Stimulated activated naive CD4-positive, alpha-beta T cell treated with Interleukin-2 at 50 U/mL for 16 hours (primary cell): ENCODE measurements at regions not wholly inside any gene's neighbourhood (a gene's known extent, or its start where the extent isn't known, plus 50 kb on each side); places are given as distances from the start of the nearest gene placed in this dataset.
"Not testable (repeated sequence)": the region's sequence is repeated elsewhere in the genome, so short reads cannot be mapped to it uniquely, and the experiment has no call there.

Source experiments
- DNase-seq: peaks from one replicate; lab custom pipeline; 2025; lab: John Stamatoyannopoulos, UW

DNA sequence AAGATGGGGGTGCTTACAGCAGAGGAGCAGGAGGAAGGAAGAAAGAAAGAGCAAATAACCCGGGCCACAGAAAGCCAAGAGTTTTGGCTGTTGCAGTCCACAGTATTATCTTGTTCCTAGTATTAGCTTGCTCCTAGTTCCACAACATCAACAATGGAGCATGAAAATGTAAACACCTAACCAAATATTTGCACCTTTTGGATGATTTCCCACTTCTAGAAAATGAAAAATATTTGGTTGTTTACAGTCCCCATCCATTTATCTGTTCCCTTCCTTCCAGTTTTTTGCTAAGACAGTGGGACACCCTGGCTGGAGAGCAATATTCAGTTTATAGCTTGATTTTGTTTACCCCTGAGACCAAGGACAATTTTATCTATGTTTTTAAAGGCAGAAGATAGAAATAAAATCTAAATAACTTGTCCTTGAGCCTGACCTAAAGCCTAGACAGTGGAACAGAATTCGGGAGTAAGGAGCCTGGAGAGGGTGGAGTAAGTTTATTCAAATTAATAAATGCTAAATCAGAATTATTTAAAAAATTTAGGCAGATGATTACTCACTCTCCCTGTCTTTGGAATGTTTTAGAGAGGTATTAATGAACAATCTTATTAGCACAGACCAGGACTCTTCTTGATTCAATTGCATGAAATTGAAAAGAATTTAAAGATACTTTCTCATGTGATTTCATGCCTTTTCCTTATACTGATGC, 51.6 kb downstream of the RESF1 start:
- DNase-seq = no peak

DNA sequence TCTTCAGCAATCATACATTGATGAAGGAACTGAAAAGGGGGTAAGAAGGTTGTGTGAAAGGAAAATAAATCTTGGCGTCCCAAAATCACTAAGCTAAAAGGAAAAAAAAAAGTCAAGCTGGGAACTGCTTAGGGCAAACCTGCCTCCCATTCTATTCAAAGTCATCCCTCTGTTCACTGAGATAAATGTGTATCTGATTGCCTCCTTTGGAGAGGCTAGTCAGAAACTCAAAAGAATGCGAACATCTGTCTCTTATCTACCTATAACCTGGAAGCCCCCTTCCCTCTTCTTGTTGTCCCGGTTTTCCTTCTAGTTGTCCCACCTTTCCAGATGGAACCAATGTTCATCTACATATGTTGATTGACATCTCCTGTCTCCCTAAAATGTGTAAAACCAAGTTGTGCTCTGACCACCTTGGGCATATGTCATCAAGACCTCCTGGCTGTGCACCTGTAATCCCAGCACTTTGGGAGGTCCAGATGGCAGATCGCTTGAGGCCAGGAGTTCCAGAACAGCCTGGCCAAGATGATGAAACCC, 53.1 kb downstream of the RESF1 start:
- DNase-seq = no peak

DNA sequence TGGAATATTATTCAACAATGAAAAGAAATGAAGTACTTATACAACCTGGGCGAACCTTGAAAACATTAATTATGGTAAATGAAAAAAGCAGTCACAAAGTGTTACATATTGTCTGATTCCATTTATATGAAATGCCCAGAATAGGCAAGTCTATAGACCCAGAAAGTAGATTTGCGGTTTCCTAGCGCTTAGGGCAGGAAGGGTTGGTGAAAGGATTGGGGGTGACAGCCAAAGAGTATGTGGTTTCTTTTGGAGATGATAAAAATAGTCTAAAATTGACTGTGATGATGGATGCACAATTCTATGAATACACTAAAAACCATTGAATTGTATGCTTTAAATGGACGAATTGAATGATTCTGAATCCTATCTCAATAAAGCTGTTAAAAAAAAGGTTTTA, 55.8 kb downstream of the RESF1 start:
- no peak for DNase-seq

DNA sequence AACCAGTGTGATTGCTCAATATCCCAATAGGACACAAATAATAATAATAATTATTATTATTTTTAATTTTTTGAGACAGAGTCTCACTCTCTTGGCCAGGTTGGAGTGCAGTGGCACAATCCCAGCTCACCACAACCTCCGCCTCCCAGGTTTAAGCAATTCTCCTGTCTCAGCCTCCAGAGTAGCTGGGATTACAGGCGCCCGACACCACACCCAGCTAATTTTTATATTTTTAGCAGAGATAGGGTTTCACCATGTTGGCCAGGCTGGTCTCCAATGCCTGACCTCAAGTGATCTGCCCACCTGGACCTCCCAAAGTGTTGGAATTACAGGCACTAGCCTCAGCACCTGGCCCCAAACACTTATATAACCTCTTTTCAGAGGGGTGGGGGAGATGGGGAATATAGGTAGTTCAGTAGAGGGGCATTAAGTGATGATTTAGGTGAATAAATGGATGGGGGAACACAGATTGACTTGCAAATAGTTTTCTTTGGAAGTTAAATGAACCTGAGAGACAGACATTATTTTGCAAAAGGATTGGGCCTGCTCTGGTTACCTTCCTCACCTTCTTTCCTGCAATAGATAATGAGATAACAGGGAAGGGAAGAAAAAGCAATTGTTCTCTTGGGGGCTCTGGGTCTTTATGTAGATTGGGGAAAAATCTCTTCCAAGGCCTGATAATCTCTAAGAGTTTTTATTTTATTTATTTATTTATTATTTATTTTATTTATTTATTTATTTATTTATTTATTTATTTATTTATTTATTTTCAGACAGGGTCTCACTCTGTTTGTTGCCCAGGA, 57.7 kb downstream of the RESF1 start:
- DNase-seq = no peak

DNA sequence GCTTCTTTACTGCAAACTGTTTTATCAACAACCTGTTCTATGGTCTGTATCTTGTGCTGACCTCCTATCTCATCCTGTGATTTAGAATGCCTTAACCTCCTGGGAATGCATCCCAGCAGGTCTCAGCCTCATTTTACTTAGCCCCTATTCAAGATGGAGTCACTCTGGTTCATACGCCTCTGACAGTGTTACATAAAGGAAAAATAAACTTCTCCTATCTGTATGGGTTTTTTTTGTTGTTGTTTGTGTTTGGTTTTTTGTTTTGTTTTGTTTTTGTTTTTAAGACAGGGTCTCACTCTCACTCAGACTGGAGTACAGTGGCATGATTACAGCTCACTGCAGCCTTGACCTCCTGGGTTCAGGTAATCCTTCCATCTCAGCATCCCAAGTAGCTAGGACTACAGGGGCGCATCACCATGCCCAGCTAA, 62.1 kb downstream of the RESF1 start:
- DNase-seq = no peak

DNA sequence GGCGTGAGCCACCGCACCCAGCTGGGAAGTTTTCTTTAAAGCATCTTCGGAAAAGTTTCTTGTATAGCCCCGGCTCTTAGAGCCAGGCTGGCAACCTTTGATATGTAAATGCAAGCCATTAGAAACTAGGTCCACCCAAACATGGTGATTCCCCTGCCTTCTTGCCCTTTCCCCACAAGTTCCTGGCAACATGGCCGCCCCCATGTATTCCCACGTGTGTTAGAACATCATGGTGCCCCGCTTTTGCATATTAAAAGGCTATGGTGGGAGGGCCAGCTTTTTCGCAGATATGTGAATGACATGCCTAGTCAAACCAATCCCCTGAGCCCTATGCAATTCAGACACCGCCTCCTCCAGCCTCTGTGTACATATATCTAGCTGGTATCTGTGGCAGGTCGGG, 63.2 kb downstream of the RESF1 start:
- DNase-seq = not testable (repeated sequence)

DNA sequence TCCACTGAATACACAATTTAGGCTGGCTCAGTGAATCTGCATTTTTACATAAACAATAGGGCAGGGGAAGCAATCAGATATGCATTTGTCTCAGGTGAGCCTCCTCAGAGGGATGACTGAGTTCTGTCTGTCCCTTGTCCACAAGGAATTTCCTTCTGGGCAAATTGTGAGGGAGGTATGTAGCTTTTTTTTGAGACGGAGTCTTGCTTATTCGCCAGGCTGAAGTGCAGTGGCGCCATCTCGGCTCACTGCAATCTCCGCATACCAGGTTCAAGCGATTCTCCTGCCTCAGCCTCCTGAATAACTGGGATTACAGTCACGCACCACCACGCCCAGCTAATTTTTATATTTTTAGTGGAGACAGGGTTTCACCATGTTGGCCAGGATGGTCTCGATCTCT, 64.6 kb downstream of the RESF1 start:
- not testable (repeated sequence) for DNase-seq

DNA sequence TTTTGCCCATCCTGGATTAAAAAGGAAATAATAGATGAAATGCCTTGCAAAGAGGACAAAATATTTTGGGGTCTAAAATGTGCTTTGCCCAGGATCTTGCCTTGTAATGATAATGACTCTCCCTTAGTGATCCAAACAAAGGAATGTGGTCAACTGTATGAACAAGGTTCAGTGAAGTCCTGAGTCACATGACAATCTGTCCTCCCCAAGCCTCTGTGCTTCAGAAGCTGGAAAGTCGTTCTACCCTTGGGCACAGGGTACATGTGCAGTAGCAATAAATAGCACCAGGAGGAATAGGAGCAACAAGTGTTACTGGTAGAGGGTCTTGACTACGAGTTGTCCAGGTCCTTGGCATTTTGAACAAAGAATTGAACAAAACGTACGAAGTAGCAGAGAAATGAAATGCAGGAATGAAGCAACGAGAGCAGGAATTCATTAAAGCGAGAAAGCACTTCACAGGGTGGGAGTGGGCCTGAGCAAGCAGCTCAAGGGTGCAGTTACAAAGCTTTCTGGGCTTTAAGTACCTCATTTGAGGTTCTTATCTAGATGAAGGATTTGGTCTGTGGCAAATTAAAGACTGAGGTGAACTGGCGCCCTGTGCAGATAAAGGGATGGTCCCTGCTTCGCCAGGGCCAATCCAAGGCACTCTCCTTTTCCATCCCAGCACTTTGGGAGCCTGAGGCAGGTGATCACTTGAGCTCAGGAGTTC, 65.8 kb downstream of the RESF1 start:
- no peak for DNase-seq

DNA sequence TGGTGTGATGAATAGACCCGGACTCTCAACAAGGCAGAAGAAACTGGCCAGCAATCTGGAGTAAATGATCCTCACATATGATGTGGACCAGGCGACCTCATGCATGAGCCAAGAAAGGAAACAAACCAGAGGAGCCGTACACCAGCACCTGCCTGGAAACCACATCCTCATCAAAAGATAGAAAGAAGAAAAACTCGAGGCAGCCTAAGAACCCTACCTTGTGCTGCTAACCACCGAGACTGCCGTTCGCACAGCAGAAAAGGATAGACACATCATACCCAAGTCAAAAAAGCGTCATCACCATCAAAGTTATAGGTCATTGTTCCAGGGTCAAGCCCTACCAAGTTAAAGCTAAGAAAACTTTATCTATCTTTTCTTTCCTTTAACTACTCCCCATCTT, 66.7 kb downstream of the RESF1 start:
- DNase-seq = peak; percentile 2

DNA sequence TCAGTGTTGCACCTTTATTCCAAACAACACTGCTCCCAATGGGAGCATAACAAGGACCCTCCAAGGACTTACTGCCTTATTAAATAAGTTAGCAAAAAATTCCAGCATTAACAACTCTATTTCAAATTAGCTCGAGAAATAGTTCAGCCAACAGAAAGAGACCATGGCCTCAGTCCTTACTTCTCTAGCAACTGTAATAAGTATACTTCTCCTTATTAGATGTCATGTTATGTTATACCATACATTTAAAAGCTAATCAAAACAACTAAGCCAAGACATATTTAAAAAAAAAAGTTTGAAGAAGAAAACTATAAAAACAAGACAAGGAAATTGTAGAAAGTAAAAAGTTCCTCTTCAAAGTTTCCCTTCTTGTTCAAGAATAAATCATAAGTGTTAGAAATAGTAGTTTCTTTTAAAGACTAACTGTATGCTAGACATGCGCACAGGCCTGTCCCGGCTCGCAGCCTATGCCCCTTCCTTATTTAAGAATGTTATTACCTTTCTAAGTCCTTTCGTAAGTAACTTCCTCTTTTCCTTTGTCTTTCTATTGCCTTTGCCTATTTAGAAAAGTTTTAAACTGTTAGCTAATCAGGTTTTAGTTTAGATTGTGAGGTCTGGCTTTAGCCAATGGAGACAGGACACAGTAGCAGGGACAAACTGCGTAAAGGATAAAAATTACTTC, 68.6 kb downstream of the RESF1 start:
- no peak for DNase-seq

DNA sequence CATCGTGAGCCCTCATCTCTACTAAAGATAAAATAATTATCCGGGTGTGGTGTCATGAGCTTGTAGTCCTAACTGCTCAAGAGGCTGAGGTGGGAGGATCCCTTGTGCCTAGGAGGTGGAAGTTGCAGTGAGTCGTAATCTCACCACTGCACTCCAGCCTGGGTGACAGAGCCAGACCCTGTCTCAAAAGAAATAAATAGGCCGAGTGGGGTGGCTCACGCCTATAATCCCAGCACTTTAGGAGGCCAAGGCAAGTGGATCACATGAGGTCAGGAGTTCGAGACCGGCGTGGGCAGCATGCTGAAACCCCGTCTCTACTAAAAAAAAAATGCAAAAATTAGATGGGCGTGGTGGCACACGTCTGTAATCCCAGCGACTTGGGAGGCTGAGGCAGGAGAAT, 70.9 kb downstream of the RESF1 start:
- DNase-seq = no peak

DNA sequence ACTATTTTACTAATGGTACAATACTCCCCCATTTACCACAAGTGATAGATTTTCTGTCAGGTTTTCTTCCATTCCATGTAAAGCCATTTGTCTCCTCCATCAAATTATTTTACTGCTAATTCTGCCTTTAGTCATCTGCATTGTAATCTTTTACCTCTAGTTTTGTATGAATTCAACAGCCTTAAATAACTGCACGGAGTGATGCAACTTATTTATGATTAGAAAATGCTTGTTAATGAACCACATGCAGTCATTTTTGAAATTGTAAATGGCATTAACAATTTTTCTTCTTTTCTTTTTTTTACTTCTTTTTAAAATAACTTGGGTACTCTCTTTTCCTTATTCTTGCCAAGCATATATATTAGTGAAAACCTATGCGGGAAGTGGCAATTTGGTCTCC, 71.5 kb downstream of the RESF1 start:
- no peak for DNase-seq

DNA sequence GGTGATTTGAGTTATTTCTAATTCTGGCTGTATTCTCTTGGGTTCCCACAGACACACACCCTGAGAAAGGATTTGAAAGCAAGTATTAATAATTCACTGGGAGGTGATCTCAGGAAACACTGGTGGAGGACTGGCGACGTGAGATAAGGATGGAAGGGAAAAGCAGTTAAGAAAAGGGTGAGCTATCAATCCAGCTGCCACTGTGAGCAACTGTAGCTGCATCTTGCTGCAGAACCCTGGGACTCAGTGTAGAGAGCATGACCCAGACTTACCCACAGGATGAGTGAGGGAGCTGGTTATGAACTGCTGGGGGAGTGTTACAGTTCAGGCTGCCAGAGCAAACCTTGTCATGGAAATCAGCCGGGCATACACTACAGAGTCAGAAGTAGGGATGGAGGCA, 71.9 kb downstream of the RESF1 start:
- no peak for DNase-seq

DNA sequence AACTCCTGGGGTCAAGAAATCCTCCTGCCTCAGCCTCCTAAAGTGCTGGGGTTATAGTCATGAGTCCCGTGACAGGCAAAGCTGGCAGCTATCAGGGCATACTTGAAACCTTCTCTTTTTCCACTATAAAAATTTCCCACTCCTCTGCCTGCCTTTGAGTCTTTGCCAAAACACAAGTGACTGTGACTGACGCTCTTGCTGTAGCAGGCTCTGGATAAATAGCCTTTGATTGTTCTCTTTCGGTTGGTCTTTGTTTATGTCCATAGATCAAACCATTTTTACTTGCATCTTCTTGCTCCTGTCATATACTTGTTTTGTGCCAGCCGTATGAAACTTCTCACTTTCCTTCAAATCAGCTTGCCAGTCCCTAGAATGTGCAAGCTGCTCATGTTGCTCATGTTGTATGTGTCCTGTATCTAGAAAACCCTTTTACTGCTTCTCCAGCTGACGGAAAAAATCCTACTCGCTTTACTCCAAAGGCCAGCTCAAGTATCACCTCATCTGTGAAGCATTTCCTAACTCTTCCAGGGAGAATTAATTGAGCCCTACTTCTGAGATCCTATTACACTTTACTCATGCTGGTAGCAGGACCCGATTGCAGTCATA, 73.1 kb downstream of the RESF1 start:
- no peak for DNase-seq

DNA sequence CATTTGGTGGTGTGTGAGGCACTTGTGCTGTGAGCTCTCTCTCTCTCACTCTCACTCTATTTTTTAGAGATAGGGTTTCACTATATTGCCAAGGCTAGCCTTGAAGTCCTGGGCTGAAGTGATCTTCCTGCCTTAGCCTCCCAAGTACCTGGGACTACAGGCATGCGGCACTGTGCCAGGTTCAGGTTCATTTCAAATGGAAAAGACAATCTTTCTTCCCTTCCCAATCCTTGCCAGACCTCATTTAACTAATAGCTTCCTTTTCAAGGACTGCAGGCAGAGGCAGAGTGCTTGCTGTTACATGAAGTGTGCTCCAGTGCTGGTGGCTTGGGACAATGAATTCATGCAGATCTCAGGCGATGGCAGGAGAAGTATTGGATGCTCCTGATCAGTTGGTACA, 73.2 kb upstream of the BICD1 start:
- DNase-seq = no peak

DNA sequence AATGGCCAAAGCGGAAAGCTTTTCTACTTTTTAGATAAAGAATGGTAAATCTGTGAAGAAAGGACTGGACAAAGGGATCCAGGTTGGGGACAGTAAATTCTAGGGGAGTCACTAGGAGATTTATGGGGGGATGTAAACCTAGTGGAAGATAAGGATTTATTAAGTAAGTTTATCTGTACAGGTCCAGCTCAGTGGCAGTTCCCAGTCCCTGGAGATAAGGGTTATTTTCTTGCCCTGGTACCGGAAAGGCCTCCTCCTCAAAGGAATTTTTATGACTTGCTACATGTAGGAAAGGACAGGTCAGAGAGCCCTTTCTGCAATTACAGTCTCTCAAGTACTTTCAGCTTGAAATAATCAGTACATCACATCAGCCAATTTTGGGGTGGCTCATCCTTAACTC, 72.6 kb upstream of the BICD1 start:
- no peak for DNase-seq

DNA sequence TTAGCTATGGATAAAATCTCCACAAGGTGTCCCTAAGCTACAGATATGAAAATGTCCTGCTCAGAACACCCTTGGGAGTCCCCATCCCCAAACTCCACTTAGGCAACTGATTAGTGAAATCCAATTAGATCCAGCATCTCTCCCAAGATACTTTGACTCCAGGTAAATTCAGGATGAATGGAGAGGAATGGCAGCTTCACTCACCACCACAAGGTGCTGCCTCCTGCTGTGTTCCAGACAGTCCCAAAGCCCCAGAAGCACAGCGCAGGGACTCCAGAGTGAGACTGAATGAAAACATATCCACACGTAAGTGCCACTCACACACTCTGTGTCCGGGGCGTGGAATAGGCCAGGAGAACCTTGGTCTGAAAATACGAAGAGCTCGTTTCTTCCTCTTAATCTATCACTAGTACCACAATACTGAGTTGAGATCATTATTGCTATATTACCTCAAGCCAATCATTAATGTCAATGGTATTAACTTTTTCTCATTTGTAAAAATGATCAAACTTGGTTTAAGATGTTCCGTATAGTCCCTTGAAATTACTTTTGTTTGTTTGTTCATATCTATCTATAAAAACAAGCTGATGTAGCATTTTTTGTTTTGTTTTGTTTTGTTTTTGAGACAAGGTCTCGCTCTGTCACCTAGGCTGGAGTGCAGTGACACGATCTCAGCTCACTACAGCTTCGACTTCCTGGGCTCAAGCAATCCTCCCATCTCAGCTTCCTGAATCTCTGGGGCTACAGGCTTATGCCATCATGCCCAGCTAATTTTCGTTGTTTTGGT, 70.0 kb upstream of the BICD1 start:
- no peak for DNase-seq

DNA sequence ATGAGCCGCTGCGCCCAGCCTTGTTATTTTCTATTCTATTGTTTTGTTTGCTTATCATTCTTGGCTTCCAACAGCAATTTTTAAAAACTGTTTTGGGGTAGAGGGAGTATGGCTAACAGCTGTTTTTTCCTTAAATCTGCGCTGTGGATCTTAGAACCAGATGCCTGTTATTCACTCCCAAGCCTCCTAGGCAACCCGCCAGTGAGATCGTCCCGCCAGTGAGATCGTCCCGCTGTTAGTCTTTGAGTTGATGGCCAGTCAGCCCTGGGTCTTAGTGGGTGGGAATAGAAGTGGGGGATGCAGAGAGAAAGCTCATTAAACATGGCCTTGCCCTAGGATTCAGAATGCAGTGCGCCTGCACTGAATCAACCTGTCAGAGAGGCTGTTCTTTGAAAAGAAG, 67.3 kb upstream of the BICD1 start:
- DNase-seq = no peak

DNA sequence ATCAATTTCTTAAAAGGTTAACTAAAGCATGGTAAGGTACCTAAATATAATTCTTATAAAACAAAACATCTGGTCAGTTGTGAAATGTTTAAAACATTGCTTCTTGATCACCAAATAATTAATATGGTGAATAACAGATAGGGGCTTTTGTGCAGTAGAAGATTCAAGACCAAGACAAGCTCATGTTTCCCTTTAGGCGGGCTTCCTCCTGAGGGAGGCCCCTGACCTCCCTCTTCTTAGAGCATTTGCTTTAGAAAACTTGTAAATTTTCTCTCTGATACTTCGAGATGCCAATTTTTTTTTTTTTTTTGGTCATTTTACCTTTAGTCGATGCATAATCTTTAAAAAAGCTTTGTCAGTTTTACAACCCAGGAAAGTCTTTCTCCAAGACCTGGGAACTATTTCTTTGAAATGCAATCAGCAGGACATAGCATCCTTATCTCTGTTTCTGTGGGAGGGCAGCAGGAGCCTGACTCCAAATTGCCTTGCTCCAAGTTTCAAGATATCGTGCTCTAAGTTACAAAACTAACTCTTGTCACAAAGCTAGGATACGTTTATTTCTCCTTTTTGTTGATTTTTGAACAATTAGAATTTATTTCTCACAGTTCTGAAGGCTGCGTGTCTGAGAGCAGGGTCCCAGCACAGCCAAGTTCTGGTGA, 66.6 kb upstream of the BICD1 start:
- no peak for DNase-seq

DNA sequence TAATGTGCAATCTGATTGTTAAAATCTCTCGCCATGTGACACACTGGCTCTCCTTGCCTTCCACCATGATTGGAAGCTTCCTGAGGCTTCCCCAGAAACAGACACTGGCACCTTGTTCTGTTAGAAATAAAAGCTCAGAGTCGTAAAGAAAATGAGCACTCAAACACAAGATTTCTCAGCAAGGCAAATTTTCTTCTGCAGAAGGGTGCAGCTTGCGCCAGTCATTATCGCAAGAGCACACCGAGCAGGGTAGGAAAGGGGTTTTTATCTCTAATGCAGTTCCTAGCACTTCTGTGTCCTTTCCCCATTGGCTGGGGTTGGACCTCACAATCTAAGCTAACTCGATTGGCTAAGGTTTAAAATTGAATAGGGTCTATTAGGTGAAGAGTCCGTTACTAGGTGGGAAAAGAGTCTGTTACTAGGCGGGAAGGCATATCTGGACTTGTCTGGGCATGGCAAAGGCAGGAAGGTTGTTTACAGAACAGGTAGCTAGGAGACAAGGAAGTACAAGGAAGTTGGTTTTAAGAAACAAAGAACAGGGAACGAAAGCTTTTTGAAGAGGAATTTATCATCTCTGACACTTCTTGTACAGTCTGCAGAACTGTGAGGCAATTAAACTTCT, 62.6 kb upstream of the BICD1 start:
- no peak for DNase-seq
